ENCODE measurements at regions not wholly inside any gene's neighbourhood (a gene's known extent, or its start where the extent isn't known, plus 50 kb on each side); places are given as distances from the start of the nearest gene placed in this dataset.

- Histone ChIP-seq H3K27me3 (no peaks in the 10 kb centered on the region), H3K4me1 (no peaks in the 10 kb centered on the region), H3K27ac (no peak overlapping the region), H3K9me3 (no peaks in the 10 kb centered on the region), H3K36me3 (no peaks in the 10 kb centered on the region), H3K4me3 (no peak overlapping the region)
- TF ChIP-seq, protein P1, sequence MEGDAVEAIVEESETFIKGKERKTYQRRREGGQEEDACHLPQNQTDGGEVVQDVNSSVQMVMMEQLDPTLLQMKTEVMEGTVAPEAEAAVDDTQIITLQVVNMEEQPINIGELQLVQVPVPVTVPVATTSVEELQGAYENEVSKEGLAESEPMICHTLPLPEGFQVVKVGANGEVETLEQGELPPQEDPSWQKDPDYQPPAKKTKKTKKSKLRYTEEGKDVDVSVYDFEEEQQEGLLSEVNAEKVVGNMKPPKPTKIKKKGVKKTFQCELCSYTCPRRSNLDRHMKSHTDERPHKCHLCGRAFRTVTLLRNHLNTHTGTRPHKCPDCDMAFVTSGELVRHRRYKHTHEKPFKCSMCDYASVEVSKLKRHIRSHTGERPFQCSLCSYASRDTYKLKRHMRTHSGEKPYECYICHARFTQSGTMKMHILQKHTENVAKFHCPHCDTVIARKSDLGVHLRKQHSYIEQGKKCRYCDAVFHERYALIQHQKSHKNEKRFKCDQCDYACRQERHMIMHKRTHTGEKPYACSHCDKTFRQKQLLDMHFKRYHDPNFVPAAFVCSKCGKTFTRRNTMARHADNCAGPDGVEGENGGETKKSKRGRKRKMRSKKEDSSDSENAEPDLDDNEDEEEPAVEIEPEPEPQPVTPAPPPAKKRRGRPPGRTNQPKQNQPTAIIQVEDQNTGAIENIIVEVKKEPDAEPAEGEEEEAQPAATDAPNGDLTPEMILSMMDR (IDR thresholded peaks at IDR 0.05): no peak
- TF ChIP-seq POLR2A (IDR thresholded peaks at IDR 0.05): no peak
- TF ChIP-seq EP300 (IDR thresholded peaks at IDR 0.05): no peak
- 86 to 88% methylated on average over 6 of the region's 6 CpGs for WGBS, 2 donors
- no peak for DNase-seq
- intact Hi-C loops (cut with DNase I): no loop called here
Measured at GRCh38 chr3:33989229-33989628, 190.8 kb downstream of the PDCD6IP start.

- 65 to 87% methylated on average over 1 of the region's 1 CpG for WGBS, 2 donors
- no peaks in the 10 kb centered on the region for H3K4me1 ChIP-seq
- TF ChIP-seq, protein P1 (IDR thresholded peaks at IDR 0.05): no peak
- TF ChIP-seq EP300 (IDR thresholded peaks at IDR 0.05) (no peak), POLR2A (IDR thresholded peaks at IDR 0.05) (no peak), POLR2AphosphoS5 (IDR thresholded peaks at IDR 0.05) (no peak)
Measured at GRCh38 chr3:33991673-33992072, 193.2 kb downstream of the PDCD6IP start.

GRCh38 chr3:33993631-33994030 lies 195.2 kb downstream of the PDCD6IP start:
- no peaks in the 10 kb centered on the region for H3K27me3 ChIP-seq
- no peak for TF ChIP-seq EP300 (IDR thresholded peaks at IDR 0.05)
- TF ChIP-seq, protein P1 (IDR thresholded peaks at IDR 0.05): no peak
- no peak overlapping the region for H3K4me3 ChIP-seq
- no peaks in the 10 kb centered on the region for H3K36me3 ChIP-seq
- DNase-seq: no peak
- intact Hi-C loops (cut with DNase I): no loop called here
- H3K27ac ChIP-seq: no peak overlapping the region
- 88 to 89% methylated on average over 1 of the region's 1 CpG for WGBS, 2 donors
- H3K9me3 ChIP-seq: peaks cover 0 to 6% (median 0%) of the 10 kb centered on the region in 4 donors
- H3K4me1 ChIP-seq: no peaks in the 10 kb centered on the region

More at GRCh38 chr3:33991673-33992072, 193.2 kb downstream of the PDCD6IP start:
- Histone ChIP-seq H3K36me3 (no peaks in the 10 kb centered on the region), H3K27me3 (no peaks in the 10 kb centered on the region), H3K9me3 (peaks cover 0 to 6% (median 0%) of the 10 kb centered on the region in 4 donors), H3K4me3 (no peak overlapping the region), H3K27ac (no peak overlapping the region)
- intact Hi-C loops (cut with DNase I): no loop called here
- DNase-seq: no peak

GRCh38 chr3:33994568-33994967 lies 196.1 kb downstream of the PDCD6IP start:
- 0% methylated on average over 1 of the region's 1 CpG for WGBS, 2 donors
- TF ChIP-seq EP300 (IDR thresholded peaks at IDR 0.05) (no peak), POLR2A (IDR thresholded peaks at IDR 0.05) (no peak), POLR2AphosphoS5 (IDR thresholded peaks at IDR 0.05) (no peak)
- TF ChIP-seq, protein P1 (IDR thresholded peaks at IDR 0.05): no peak
- Histone ChIP-seq H3K36me3 (no peaks in the 10 kb centered on the region), H3K9me3 (peaks cover 0 to 6% (median 0%) of the 10 kb centered on the region in 4 donors), H3K4me3 (no peak overlapping the region), H3K27ac (no peak overlapping the region), H3K4me1 (no peaks in the 10 kb centered on the region), H3K27me3 (no peaks in the 10 kb centered on the region)
- no peak for DNase-seq
- intact Hi-C loops (cut with DNase I): no loop called here

- no peak overlapping the region for H3K4me3 ChIP-seq
- no peaks in the 10 kb centered on the region for H3K27me3 ChIP-seq
- H3K27ac ChIP-seq: no peak overlapping the region
- DNase-seq: no peak
- intact Hi-C loops (cut with DNase I): no loop called here
- no peaks in the 10 kb centered on the region for H3K4me1 ChIP-seq
- TF ChIP-seq POLR2A (IDR thresholded peaks at IDR 0.05): no peak
- no peak for TF ChIP-seq EP300 (IDR thresholded peaks at IDR 0.05)
- H3K9me3 ChIP-seq: peaks cover 0 to 6% (median 0%) of the 10 kb centered on the region in 4 donors
- H3K36me3 ChIP-seq: no peaks in the 10 kb centered on the region
Measured at GRCh38 chr3:34000301-34000700, 201.9 kb downstream of the PDCD6IP start.

Data from sigmoid colon (tissue), 6 donors.